ENCODE measurements at regions not wholly inside any gene's neighbourhood (a gene's known extent, or its start where the extent isn't known, plus 50 kb on each side); places are given as distances from the start of the nearest gene placed in this dataset.

DNA sequence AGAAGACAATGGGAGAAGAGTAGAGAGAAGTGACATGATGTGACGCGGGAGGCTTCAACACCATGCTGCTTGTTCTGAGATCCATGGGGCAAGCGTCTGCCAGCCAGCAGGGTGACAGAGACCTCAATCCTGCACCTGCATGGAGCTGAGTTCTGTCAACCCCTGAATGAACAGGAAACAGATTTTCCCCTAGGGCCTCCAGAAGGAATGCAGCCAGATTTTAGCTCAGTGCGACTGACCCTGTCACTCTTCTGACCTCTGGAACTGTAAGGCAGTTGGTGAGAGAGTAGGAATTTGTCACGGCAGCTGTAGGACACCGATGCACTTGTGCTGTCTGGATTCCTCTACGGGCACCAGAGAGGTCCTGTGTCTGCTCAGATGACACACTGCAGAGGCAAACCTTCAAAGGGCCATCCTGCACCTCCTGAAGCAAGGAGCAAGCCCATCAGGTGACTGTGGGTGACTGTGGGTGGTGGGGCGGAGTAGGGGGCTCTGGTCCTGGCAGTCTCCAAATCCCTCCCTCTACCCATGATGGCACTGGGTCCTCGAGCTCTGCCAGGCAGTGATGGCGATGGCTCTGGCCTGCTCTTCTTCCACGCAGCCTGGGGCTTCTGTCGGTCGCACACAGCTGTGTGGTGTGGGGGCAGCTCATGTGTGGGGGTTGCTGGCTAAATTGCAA, 194.3 kb upstream of the TWIST2 start:
- intact Hi-C loops (cut with micrococcal nuclease; ENCODE audit: unreplicated experiment), result no loop called here
- POLR2A ChIA-PET, result no interaction called here
- no peak for ATAC-seq

DNA sequence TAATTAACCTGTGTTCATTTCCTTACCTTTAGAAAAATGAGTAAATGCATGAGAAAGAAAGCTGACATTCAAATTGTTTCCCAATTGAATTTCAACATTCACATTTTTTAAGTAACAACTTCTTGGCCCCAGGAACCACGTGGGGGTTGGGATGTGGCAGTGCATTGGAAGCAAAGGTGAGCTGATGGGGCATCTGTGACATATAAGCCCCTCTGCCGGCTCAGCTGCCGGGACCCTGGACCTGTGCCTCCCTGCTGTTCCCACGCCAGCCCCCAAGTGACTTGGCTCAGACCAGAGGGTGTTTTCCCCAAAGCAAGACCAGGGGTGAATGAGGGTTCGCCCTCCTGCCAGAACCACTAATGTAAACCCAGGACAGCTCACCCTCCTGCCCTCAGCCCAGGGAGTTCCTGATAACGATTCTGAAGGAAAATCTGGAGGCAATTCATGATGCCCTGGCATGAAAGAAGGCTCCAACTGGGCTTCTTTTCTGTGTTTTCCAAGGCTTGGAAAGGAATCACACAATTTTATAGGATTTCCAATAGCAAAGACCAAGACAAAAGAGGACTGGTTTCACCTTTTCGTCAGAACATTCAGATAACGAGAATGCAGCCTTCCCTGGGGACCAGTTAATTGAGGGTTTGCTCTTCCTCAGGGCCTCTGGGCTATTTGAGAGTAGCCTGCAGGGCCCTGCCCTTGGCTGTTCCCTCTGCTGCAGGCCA, 193.2 kb upstream of the TWIST2 start:
- H3K27ac ChIP-seq (ENCODE audit: low read length), result no peak overlapping the region
- ChIA-PET POLR2A (no interaction called here), CTCF (no interaction called here)
- DNase-seq (ENCODE audit: low read depth, low spot score) (no peak), ATAC-seq (no peak)
- TF ChIP-seq, protein P1, sequence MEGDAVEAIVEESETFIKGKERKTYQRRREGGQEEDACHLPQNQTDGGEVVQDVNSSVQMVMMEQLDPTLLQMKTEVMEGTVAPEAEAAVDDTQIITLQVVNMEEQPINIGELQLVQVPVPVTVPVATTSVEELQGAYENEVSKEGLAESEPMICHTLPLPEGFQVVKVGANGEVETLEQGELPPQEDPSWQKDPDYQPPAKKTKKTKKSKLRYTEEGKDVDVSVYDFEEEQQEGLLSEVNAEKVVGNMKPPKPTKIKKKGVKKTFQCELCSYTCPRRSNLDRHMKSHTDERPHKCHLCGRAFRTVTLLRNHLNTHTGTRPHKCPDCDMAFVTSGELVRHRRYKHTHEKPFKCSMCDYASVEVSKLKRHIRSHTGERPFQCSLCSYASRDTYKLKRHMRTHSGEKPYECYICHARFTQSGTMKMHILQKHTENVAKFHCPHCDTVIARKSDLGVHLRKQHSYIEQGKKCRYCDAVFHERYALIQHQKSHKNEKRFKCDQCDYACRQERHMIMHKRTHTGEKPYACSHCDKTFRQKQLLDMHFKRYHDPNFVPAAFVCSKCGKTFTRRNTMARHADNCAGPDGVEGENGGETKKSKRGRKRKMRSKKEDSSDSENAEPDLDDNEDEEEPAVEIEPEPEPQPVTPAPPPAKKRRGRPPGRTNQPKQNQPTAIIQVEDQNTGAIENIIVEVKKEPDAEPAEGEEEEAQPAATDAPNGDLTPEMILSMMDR (IDR thresholded peaks at IDR 0.05), result no peak
- TF ChIP-seq SIN3A (IDR thresholded peaks at IDR 0.05; ENCODE audit: borderline replicate concordance, insufficient read depth, low read depth, low read length) (no peak), POLR2AphosphoS5 (IDR thresholded peaks at IDR 0.05; ENCODE audit: low read depth, low read length) (no peak), TCF7L2 (IDR thresholded peaks at IDR 0.05; ENCODE audit: low read depth, low read length) (no peak)
- TF ChIP-seq, protein P2, sequence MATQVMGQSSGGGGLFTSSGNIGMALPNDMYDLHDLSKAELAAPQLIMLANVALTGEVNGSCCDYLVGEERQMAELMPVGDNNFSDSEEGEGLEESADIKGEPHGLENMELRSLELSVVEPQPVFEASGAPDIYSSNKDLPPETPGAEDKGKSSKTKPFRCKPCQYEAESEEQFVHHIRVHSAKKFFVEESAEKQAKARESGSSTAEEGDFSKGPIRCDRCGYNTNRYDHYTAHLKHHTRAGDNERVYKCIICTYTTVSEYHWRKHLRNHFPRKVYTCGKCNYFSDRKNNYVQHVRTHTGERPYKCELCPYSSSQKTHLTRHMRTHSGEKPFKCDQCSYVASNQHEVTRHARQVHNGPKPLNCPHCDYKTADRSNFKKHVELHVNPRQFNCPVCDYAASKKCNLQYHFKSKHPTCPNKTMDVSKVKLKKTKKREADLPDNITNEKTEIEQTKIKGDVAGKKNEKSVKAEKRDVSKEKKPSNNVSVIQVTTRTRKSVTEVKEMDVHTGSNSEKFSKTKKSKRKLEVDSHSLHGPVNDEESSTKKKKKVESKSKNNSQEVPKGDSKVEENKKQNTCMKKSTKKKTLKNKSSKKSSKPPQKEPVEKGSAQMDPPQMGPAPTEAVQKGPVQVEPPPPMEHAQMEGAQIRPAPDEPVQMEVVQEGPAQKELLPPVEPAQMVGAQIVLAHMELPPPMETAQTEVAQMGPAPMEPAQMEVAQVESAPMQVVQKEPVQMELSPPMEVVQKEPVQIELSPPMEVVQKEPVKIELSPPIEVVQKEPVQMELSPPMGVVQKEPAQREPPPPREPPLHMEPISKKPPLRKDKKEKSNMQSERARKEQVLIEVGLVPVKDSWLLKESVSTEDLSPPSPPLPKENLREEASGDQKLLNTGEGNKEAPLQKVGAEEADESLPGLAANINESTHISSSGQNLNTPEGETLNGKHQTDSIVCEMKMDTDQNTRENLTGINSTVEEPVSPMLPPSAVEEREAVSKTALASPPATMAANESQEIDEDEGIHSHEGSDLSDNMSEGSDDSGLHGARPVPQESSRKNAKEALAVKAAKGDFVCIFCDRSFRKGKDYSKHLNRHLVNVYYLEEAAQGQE (IDR thresholded peaks at IDR 0.05; ENCODE audit: insufficient read depth in 1 of 2, low read depth in 2 of 2, low read length in 1 of 2), result no peak
- no peaks in the 10 kb centered on the region for H3K27me3 ChIP-seq (ENCODE audit: control insufficient read depth, insufficient read depth, low read length)
- H3K4me3 ChIP-seq (ENCODE audit: low read depth in 2 of 2, low read length in 2 of 2), result no peak overlapping the region
- in situ Hi-C loops (cut with HindIII; ENCODE audit: low pct_unique_long_range_greater_than_20kb, low sequenced_read_pairs) (no loop called here), intact Hi-C loops (cut with micrococcal nuclease; ENCODE audit: unreplicated experiment) (no loop called here)
- H3K36me3 ChIP-seq (ENCODE audit: control insufficient read depth, insufficient read depth, low read length), result no peaks in the 10 kb centered on the region
- BruUV-seq (replicated peaks), result no TSS peak
- no peaks in the 10 kb centered on the region for H3K9me3 ChIP-seq (ENCODE audit: control insufficient read depth, insufficient read depth, low read depth, low read length)
- no peaks in the 10 kb centered on the region for H3K4me1 ChIP-seq (ENCODE audit: control insufficient read depth, insufficient read depth, low read length)

More for the DNA sequence above, 194.3 kb upstream of the TWIST2 start:
- Histone ChIP-seq H3K27me3 (ENCODE audit: control insufficient read depth, insufficient read depth, low read length) (no peaks in the 10 kb centered on the region), H3K27ac (ENCODE audit: low read length) (no peak overlapping the region), H3K9me3 (ENCODE audit: control insufficient read depth, insufficient read depth, low read depth, low read length) (no peaks in the 10 kb centered on the region), H3K4me3 (ENCODE audit: low read depth in 2 of 2, low read length in 2 of 2) (no peak overlapping the region), H3K4me1 (ENCODE audit: control insufficient read depth, insufficient read depth, low read length) (no peaks in the 10 kb centered on the region), H3K36me3 (ENCODE audit: control insufficient read depth, insufficient read depth, low read length) (no peaks in the 10 kb centered on the region)
- DNase-seq (ENCODE audit: low read depth, low spot score), result no peak
- no TSS peak for BruUV-seq (replicated peaks)
- TF ChIP-seq POLR2AphosphoS5 (IDR thresholded peaks at IDR 0.05; ENCODE audit: low read depth, low read length) (no peak), SIN3A (IDR thresholded peaks at IDR 0.05; ENCODE audit: borderline replicate concordance, insufficient read depth, low read depth, low read length) (no peak)
- CTCF ChIA-PET, result no interaction called here
- in situ Hi-C loops (cut with HindIII; ENCODE audit: low pct_unique_long_range_greater_than_20kb, low sequenced_read_pairs), result no loop called here
